NOMO-1 treated with dmso at 0.1 percent for 144 hours (cell line): ENCODE measurements at regions not wholly inside any gene's neighbourhood (a gene's known extent, or its start where the extent isn't known, plus 50 kb on each side); places are given as distances from the start of the nearest gene placed in this dataset.
"Not testable (repeated sequence)": the region's sequence is repeated elsewhere in the genome, so short reads cannot be mapped to it uniquely, and the experiment has no call there.

Experiments used
- DNase-seq: peaks from one replicate; lab custom pipeline; 2025; ENCODE audit not compliant: unreplicated experiment; lab: John Stamatoyannopoulos, UW

GRCh38 chr11:44451706-44452105, 113.8 kb upstream of the CD82 start:
- DNase-seq: no peak

GRCh38 chr11:44452827-44453572, 112.5 kb upstream of the CD82 start:
- DNase-seq: no peak

GRCh38 chr11:44453871-44454270, 111.6 kb upstream of the CD82 start:
- no peak for DNase-seq

GRCh38 chr11:44454666-44455065, 110.8 kb upstream of the CD82 start:
- DNase-seq: no peak

GRCh38 chr11:44456544-44457300, 108.7 kb upstream of the CD82 start:
- no peak for DNase-seq

- no peak for DNase-seq
Measured at GRCh38 chr11:44457862-44458261, 107.6 kb upstream of the CD82 start.

GRCh38 chr11:44463751-44464150, 101.7 kb upstream of the CD82 start:
- DNase-seq: no peak

- no peak for DNase-seq
Measured at GRCh38 chr11:44464741-44465140, 100.7 kb upstream of the CD82 start.

- DNase-seq: no peak
Measured at GRCh38 chr11:44466531-44467205, 98.8 kb upstream of the CD82 start.

GRCh38 chr11:44467413-44467812, 98.0 kb upstream of the CD82 start:
- no peak for DNase-seq

- DNase-seq: no peak
Measured at GRCh38 chr11:44467931-44468330, 97.5 kb upstream of the CD82 start.

GRCh38 chr11:44468345-44468988, 97.0 kb upstream of the CD82 start:
- no peak for DNase-seq

- DNase-seq: no peak
Measured at GRCh38 chr11:44469412-44469811, 96.1 kb upstream of the CD82 start.

- no peak for DNase-seq
Measured at GRCh38 chr11:44470854-44471253, 94.6 kb upstream of the CD82 start.

- no peak for DNase-seq
Measured at GRCh38 chr11:44471603-44472002, 93.9 kb upstream of the CD82 start.

GRCh38 chr11:44472916-44473315, 92.5 kb upstream of the CD82 start:
- no peak for DNase-seq

GRCh38 chr11:44474702-44475101, 90.8 kb upstream of the CD82 start:
- DNase-seq: no peak

- DNase-seq: no peak
Measured at GRCh38 chr11:44475114-44475686, 90.3 kb upstream of the CD82 start.

- not testable (repeated sequence) for DNase-seq
Measured at GRCh38 chr11:44482338-44482737, 83.1 kb upstream of the CD82 start.

- no peak for DNase-seq
Measured at GRCh38 chr11:44483919-44484610, 81.4 kb upstream of the CD82 start.
